SJCRH30 (cell line): ENCODE measurements at regions not wholly inside any gene's neighbourhood (a gene's known extent, or its start where the extent isn't known, plus 50 kb on each side); places are given as distances from the start of the nearest gene placed in this dataset.
"Not testable (repeated sequence)": the region's sequence is repeated elsewhere in the genome, so short reads cannot be mapped to it uniquely, and the experiment has no call there.

Source experiments
- DNase-seq, 2 experiments: peaks; one replicate each; pipeline ENCODE4 v3.0.0-alpha.2; 2015 to 2020
- H3K27ac ChIP-seq: fragments of 250-450 bp; sonication (Bioruptor Pico); 2 replicates; pipeline ENCODE4 v1.5.1; 2020; ENCODE audit warnings: mild to moderate bottlenecking, moderate library complexity
- H3K27me3 ChIP-seq: fragments of 250-450 bp; sonication (Bioruptor Pico); 2 replicates; pipeline ENCODE4 v1.5.1; 2020; ENCODE audit warnings: mild to moderate bottlenecking, moderate library complexity
- H3K36me3 ChIP-seq: fragments of 250-450 bp; sonication (Bioruptor Pico); 2 replicates; pipeline ENCODE4 v1.5.1; 2020; ENCODE audit warnings: mild to moderate bottlenecking, moderate library complexity
- H3K4me1 ChIP-seq: fragments of 250-450 bp; sonication (Bioruptor Pico); 2 replicates; pipeline ENCODE4 v1.5.1; 2020; ENCODE audit warnings: mild to moderate bottlenecking, moderate library complexity
- H3K4me3 ChIP-seq: fragments of 250-450 bp; sonication (Bioruptor Pico); 2 replicates; pipeline ENCODE4 v1.5.1; 2020; ENCODE audit warnings: mild to moderate bottlenecking, moderate library complexity
- H3K9me3 ChIP-seq: fragments of 250-450 bp; sonication (Bioruptor Pico); replicated peaks from 2 replicates; pipeline ENCODE4 v1.5.1; 2020; ENCODE audit warnings: mild to moderate bottlenecking, moderate library complexity

GRCh38 chr18:22515250-22515649 lies 97.5 kb upstream of the CTAGE1 start:
- H3K27me3 ChIP-seq = no peaks in the 10 kb centered on the region
- no peak overlapping the region for H3K27ac ChIP-seq
- no peaks in the 10 kb centered on the region for H3K4me1 ChIP-seq
- H3K36me3 ChIP-seq = no peaks in the 10 kb centered on the region
- DNase-seq = no peak
- no peak overlapping the region for H3K4me3 ChIP-seq
- H3K9me3 ChIP-seq = no peaks in the 10 kb centered on the region

GRCh38 chr18:22517356-22517755 lies 99.6 kb upstream of the CTAGE1 start:
- no peak for DNase-seq
- Histone ChIP-seq H3K27ac (no peak overlapping the region), H3K36me3 (no peaks in the 10 kb centered on the region), H3K9me3 (no peaks in the 10 kb centered on the region), H3K4me3 (no peak overlapping the region), H3K4me1 (no peaks in the 10 kb centered on the region), H3K27me3 (no peaks in the 10 kb centered on the region)

- H3K4me1 ChIP-seq = no peaks in the 10 kb centered on the region
- H3K4me3 ChIP-seq = no peak overlapping the region
- no peak overlapping the region for H3K27ac ChIP-seq
- no peaks in the 10 kb centered on the region for H3K36me3 ChIP-seq
- no peak for DNase-seq
- H3K9me3 ChIP-seq = no peaks in the 10 kb centered on the region
- H3K27me3 ChIP-seq = no peaks in the 10 kb centered on the region
Observed at GRCh38 chr18:22521026-22521707, 103.5 kb upstream of the CTAGE1 start.

DNA sequence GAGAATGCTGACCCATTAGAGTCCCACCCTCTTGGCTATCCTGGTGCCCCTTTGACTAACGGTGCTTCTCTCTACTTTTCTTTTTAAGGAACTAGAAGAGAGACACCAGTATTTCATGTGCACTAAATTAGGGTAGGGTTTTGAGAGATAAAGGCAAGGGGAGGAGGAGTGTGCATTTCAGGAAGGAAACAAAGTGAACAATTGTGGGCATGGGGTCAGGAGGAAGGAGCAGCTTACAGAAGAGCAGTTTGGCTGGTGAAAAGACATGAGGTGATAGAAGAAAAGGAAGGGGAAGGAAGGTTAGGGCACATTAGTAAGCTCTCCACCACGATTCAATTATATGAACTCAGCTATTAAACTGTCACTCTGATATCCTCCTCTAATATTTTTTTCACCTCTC lies 105.8 kb upstream of the CTAGE1 start:
- no peak for DNase-seq
- Histone ChIP-seq H3K4me3 (no peak overlapping the region), H3K27ac (no peak overlapping the region), H3K9me3 (no peaks in the 10 kb centered on the region), H3K4me1 (no peaks in the 10 kb centered on the region), H3K36me3 (no peaks in the 10 kb centered on the region), H3K27me3 (no peaks in the 10 kb centered on the region)

DNA sequence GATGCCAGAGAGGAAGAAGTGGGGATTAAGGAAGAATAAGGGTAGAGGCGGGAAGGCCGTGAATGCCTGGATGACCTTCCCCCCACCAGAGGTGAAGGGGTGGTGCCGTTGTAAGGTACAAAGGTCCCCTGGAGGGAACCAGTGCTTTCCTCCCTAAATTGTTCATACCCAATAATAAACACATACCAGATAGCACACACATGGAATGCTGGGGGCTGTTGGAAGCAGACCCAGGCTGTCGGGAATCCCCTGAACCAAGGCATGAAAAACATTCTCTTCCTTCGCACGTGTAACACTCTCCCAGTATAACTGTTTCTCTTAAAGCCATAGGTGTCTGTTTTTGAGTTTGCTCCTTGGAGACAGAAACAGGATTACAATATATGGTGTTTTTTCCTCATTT lies 107.1 kb upstream of the CTAGE1 start:
- Histone ChIP-seq H3K9me3 (no peaks in the 10 kb centered on the region), H3K4me1 (no peaks in the 10 kb centered on the region), H3K36me3 (no peaks in the 10 kb centered on the region), H3K27ac (no peak overlapping the region), H3K4me3 (no peak overlapping the region), H3K27me3 (no peaks in the 10 kb centered on the region)
- no peak for DNase-seq

GRCh38 chr18:22525313-22525712 lies 107.6 kb upstream of the CTAGE1 start:
- H3K9me3 ChIP-seq = no peaks in the 10 kb centered on the region
- no peak overlapping the region for H3K27ac ChIP-seq
- no peak for DNase-seq
- H3K4me3 ChIP-seq = no peak overlapping the region
- no peaks in the 10 kb centered on the region for H3K27me3 ChIP-seq
- no peaks in the 10 kb centered on the region for H3K4me1 ChIP-seq
- H3K36me3 ChIP-seq = no peaks in the 10 kb centered on the region

GRCh38 chr18:22525883-22526282 lies 108.2 kb upstream of the CTAGE1 start:
- Histone ChIP-seq H3K4me3 (no peak overlapping the region), H3K27ac (no peak overlapping the region), H3K4me1 (no peaks in the 10 kb centered on the region), H3K9me3 (no peaks in the 10 kb centered on the region), H3K36me3 (no peaks in the 10 kb centered on the region), H3K27me3 (no peaks in the 10 kb centered on the region)
- DNase-seq = no peak

DNA sequence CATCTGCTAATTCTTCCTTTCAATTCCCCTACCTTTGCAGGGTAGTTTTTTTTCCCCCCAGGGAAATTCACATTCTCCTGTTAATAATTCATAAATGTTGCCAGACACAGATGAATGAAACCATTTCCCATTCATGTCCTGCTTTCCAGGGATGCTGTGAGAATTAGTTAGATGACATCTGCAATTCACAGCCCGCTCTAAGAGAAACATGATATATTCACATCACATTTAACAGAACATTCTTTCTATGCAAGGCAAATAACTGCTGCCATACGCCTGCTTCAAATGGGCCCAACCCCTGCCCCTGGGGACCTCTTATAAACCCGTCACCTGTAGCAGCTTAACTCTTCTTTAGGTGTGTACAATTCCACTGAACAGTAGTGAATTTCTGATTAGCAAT lies 110.6 kb upstream of the CTAGE1 start:
- no peaks in the 10 kb centered on the region for H3K4me1 ChIP-seq
- no peak overlapping the region for H3K27ac ChIP-seq
- DNase-seq = no peak
- H3K4me3 ChIP-seq = no peak overlapping the region
- H3K36me3 ChIP-seq = no peaks in the 10 kb centered on the region
- no peaks in the 10 kb centered on the region for H3K27me3 ChIP-seq
- H3K9me3 ChIP-seq = no peaks in the 10 kb centered on the region

DNA sequence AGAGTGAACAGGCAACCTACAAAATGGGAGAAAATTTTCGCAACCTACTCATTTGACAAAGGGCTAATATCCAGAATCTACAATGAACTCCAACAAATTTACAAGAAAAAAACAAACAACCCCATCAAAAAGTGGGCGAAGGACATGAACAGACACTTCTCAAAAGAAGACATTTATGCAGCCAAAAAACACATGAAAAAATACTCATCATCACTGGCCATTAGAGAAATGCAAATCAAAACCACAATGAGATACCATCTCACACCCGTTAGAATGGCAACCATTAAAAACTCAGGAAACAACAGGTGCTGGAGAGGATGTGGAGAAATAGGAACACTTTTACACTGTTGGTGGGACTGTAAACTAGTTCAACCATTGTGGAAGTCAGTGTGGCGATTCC lies 117.0 kb upstream of the CTAGE1 start:
- H3K27me3 ChIP-seq, H3K9me3 ChIP-seq, H3K4me3 ChIP-seq, H3K4me1 ChIP-seq, H3K27ac ChIP-seq, H3K36me3 ChIP-seq, DNase-seq: not testable (repeated sequence)

GRCh38 chr18:22536558-22536957 lies 118.8 kb upstream of the CTAGE1 start:
- Histone ChIP-seq H3K9me3 (no peaks in the 10 kb centered on the region), H3K27ac (no peak overlapping the region), H3K27me3 (no peaks in the 10 kb centered on the region), H3K4me3 (no peak overlapping the region), H3K36me3 (no peaks in the 10 kb centered on the region), H3K4me1 (no peaks in the 10 kb centered on the region)
- DNase-seq = no peak

DNA sequence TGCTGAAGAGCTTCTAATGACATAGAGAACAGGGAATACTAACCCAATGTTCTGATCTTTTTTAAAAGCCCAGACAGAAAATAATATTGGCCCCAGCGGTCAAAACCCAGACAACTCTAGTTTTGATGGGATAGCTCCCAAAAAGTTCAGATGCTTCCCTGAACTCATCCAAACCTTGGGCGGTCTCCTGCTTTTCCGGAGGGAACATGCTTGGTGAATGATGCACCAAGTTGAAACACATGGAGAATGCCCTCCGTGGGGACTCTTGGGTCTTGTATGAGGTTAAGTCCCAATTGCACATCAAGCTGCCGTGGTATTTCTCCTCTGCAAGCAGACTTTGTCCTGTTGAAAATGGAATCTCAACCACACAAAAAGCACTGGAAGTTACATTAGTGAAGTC lies 120.7 kb upstream of the CTAGE1 start:
- Histone ChIP-seq H3K9me3 (no peaks in the 10 kb centered on the region), H3K4me3 (no peak overlapping the region), H3K27me3 (no peaks in the 10 kb centered on the region), H3K27ac (no peak overlapping the region), H3K36me3 (no peaks in the 10 kb centered on the region), H3K4me1 (no peaks in the 10 kb centered on the region)
- DNase-seq = no peak

- no peaks in the 10 kb centered on the region for H3K36me3 ChIP-seq
- no peaks in the 10 kb centered on the region for H3K27me3 ChIP-seq
- H3K9me3 ChIP-seq = no peaks in the 10 kb centered on the region
- H3K4me1 ChIP-seq = no peaks in the 10 kb centered on the region
- no peak overlapping the region for H3K27ac ChIP-seq
- no peak overlapping the region for H3K4me3 ChIP-seq
- no peak for DNase-seq
Observed at GRCh38 chr18:22539051-22539765, 121.5 kb upstream of the CTAGE1 start.

- DNase-seq = no peak
- Histone ChIP-seq H3K27ac (no peak overlapping the region), H3K4me3 (no peak overlapping the region), H3K4me1 (no peaks in the 10 kb centered on the region), H3K9me3 (no peaks in the 10 kb centered on the region), H3K36me3 (no peaks in the 10 kb centered on the region), H3K27me3 (no peaks in the 10 kb centered on the region)
Observed at GRCh38 chr18:22541232-22541631, 123.5 kb upstream of the CTAGE1 start.

DNA sequence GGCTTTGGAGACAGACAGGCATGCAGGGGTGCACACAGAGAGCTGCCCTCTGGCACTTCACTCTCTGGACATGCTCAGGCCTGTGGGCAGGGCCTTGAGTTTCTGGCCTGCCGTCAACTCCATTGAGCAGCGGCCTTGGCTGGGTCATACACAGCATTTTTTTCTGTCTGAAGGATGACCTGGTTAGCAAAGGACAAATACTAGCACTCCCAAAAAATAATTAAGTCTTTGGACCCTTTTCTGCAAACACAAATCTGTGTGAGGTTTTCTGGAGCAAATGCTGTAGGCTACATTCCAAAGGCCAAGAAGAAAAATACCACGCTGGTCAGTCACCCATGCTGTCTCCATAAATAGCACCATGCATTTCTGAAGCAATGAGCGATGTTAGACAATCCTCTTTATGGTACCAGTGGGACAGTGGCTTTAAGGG lies 124.7 kb upstream of the CTAGE1 start:
- no peaks in the 10 kb centered on the region for H3K27me3 ChIP-seq
- no peak overlapping the region for H3K27ac ChIP-seq
- H3K9me3 ChIP-seq = no peaks in the 10 kb centered on the region
- DNase-seq = no peak
- no peak overlapping the region for H3K4me3 ChIP-seq
- no peaks in the 10 kb centered on the region for H3K36me3 ChIP-seq
- H3K4me1 ChIP-seq = no peaks in the 10 kb centered on the region

DNA sequence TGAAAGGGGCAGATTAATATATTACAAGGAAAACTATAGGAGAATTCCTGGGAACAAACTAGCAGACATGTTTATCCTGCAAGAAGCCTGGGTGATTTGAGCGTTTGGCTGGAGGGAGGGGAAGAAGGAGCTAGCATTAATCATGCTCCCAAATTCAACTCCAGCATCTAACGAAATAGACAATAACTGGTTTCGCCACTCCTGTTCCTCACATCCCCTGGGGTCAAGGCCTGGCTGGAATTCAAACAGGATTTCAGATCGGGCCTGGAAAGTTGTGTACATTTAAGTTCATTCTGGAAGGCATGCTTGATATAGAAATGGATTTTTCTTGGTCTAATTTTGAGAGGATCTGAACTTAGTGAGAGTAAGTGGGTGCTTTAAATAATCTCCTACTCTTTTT lies 126.1 kb upstream of the CTAGE1 start:
- Histone ChIP-seq H3K9me3 (no peaks in the 10 kb centered on the region), H3K4me3 (no peak overlapping the region), H3K4me1 (no peaks in the 10 kb centered on the region), H3K27me3 (no peaks in the 10 kb centered on the region), H3K27ac (no peak overlapping the region), H3K36me3 (no peaks in the 10 kb centered on the region)
- no peak for DNase-seq

- Histone ChIP-seq H3K9me3 (no peaks in the 10 kb centered on the region), H3K27me3 (no peaks in the 10 kb centered on the region), H3K4me1 (no peaks in the 10 kb centered on the region), H3K4me3 (no peak overlapping the region), H3K36me3 (no peaks in the 10 kb centered on the region), H3K27ac (no peak overlapping the region)
- DNase-seq = no peak
Observed at GRCh38 chr18:22544626-22545025, 126.9 kb upstream of the CTAGE1 start.
